GM19239 (cell line): ENCODE measurements at regions not wholly inside any gene's neighbourhood (a gene's known extent, or its start where the extent isn't known, plus 50 kb on each side); places are given as distances from the start of the nearest gene placed in this dataset.
"Not testable (repeated sequence)": the region's sequence is repeated elsewhere in the genome, so short reads cannot be mapped to it uniquely, and the experiment has no call there.

Experiments
- DNase-seq: peaks from one replicate; pipeline ENCODE4 v3.0.0; 2011; ENCODE audit warnings: low spot score; ENCODE audit not compliant: insufficient read length
- FAIRE-seq: peaks from 2 replicates; lab custom pipeline; 2011; peaks lifted over from hg19 to GRCh38; lab: Jason Lieb, UNC

DNA sequence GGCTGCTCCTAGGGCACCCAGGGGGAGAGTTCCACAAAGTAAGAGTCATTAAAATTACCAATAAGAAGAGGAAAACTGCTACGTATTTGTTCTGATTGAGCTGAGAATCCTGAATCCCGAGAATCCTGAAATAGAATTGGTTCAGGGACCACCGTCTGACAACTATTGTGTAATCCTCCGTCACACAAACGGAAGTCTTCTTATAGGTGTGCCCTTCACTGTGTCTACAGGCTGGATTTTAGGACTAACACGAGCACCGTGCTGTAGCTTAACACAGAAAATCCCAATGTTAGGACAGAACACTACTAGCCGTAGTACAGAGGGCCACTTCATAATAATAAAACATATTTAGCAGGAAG is 50.6 kb upstream of the RNF182 start:
- no peak for FAIRE-seq

DNA sequence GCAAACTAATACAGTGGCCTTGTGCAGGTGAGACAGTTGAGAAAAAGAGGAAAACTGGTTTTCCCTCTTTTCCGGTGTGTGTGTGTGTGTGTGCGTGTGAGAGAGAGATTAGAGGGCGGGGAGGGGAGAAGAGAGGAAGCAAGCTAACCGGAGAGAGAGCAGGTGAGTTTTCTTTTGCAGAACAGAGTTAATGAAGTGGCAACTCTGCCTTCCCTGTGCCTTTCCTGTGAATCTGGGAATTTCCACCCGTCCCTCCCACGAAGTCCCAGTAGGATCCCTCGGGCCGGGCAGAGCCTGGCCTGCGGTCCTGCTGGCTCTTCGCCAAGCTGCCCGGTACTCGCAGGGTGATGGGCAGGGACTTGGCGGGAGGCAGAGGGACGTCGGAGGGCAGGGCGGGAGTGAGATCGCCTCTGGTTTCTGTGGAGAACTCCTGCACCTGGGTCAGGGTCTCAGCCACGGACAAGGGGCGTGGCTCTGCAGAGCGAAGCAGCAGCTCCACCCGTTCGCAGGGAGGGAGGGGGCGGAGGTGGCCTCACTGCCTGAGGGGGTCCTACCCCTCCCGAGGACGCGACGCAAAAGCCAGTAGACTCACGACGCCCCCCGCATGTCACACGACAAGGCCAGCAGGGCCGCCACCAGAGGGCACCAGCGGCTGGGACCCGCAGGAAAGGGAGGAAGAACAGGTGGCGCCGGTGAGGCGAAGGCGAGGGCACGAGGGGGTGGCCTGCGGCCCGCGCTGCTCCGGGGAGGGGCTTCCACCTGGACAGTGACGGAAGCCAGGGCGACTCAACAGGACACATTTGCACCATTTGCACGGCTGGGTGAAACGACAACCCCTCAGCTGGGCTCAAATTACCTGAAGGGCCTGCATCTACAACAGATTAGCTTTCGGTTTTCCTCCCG is 51.2 kb upstream of the RNF182 start:
- FAIRE-seq, result no peak
- peak; percentile 88 for DNase-seq

More for the DNA sequence above, 50.6 kb upstream of the RNF182 start:
- no peak for DNase-seq

DNA sequence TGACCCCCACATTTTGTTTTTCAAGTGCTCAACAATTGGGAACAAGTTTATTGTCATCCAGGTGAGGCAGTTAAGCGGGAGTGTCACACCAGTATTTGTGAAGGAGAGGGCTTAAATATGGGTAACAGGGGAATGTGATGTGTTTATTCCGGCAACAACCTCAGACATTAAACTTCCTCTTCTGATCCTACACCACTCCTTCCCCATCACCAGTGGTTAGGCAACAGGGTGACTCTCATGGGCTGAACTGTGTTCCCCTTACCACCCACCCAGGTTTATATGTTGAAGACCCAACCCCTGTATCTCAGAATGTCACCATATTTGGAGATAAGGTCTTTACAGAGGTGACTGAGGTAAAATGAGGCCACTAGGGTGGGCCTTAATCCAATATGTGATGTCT is 52.1 kb upstream of the RNF182 start:
- no peak for DNase-seq
- no peak for FAIRE-seq

DNA sequence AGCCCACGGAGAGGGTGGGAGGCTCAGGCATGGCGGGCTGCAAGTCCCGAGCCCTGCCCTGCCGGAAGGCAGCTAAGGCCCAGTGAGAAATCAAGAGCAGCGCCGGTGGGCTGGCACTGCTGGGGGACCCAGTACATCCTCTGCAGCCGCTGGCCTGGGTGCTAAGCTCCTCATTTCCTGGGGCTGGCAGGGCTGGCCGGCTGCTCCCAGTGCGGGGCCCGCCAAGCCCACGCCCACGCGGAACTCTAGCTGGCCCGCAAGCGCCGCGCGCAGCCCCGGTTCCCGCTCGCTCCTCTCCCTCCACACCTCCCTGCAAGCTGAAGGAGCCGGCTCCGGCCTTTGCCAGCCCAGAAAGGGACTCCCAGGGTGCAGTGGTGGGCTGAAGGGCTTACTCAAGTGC is 52.7 kb upstream of the RNF182 start:
- not testable (repeated sequence) for FAIRE-seq, DNase-seq

DNA sequence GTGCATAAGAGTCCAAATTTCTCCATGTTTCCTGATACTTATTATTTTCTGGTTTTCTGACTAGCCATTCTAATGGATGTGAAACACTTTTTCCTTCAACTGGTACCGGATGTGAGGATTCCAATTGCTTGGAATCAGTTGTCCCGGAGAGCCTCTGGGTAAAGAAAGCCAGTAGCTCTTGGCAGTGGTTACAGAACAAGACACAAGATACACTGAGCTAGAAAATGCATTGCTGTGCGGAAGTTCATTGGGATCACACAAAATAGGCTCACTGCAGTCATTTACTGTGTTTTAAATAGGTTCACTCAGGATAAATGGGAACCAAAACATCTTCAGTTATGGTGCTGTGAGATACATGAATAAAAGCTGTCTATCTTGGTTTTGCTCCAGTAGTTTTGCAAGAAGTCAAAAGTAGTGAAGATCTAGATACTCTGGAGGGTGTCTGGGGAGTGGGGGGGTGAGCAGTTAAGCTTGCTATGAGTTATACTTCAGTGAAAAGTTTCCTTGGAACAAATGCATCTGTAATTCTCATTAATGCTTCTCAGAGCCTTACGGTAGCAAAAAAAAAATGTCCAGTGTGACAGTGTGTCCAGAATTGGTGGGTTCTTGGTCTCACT is 54.4 kb upstream of the RNF182 start:
- no peak for DNase-seq
- FAIRE-seq, result no peak

DNA sequence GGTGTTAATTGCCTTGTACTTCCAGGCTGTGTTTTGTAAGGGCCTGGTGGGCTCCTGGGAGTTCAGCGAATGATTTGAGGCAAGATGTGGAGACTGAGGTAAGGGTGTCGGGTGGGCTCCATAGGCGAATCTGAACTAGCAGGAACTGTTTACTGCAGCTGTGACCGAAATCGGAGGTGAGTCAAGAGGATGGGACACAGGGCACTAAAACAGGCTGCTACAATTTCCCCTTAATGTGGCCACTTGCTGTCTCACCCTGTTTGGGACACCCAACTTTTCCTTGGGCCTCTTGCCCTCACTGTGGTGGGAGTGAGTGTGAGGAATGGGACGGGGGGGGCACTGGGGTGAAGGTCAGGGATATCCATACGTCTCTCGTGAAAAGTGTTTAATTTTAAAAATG is 53.9 kb upstream of the MCUR1 start:
- DNase-seq (no peak), FAIRE-seq (no peak)

DNA sequence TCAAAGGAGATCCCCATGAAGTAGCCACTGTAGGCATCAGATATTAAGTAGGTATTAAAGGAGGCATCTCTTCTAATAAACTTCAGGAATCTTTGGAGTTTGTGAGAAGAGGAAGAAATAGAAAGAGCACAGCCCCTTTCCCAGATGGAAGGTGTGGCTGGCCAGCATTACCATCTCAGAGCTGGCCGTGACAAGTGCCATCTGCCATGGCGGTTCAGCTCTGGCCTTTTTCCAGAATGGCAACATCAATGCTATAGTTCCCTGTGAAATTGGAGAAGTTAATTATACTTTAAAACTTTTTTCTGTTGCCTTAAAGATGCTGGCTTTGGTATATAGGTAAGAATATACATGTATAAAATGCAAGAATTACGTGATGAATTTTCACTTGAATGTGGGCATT is 51.9 kb upstream of the MCUR1 start:
- FAIRE-seq, result no peak
- no peak for DNase-seq

DNA sequence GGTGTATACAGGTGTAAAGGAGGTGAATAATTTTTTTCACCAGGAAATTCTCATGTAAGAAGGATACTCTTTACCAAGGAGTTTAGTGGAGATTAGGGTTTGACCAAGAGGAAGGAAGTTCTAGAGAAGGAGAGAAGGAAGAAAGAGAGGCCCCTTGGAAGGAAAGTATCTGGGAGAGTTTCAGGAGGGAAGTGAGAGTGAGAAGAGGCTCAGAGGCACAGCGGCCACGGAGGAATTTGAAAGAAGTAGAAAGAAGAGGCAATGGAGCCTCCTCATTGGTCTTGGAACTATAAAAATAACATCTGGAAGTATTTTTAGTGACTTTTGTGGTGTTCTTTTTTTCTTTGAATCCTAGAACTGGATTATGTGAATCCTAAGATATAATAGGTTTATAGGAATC is 50.8 kb upstream of the MCUR1 start:
- DNase-seq, result no peak
- no peak for FAIRE-seq

DNA sequence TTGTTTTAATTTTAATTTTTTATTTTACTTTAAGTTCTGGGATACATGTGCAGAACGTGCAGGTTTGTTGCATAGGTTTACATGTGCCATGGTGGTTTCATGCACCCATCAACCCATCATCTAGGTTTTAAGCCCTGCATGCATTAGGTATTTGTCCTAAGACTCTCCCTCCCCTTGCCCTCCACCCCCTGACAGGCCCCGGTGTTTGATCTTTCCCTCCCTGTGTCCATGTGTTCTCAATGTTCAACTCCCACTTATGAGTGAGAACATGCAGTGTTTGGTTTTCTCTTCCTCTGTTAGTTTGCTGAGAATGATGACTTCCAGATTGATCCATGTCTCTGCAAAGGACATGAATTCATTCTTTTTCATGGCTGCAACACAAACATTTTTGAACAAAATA is 50.3 kb upstream of the MCUR1 start:
- FAIRE-seq, DNase-seq: not testable (repeated sequence)
